Fibroblast of lung (primary cell): ENCODE measurements at regions not wholly inside any gene's neighbourhood (a gene's known extent, or its start where the extent isn't known, plus 50 kb on each side); places are given as distances from the start of the nearest gene placed in this dataset.

Source experiments
- DNase-seq, 2 donors: peaks; one replicate each; pipeline versions ENCODE4 v3.0.0 to v3.0.0-alpha.2; 2010; ENCODE audit warnings: low read depth in 2 of 2
- H2AFZ ChIP-seq: 2 replicates; pipeline ENCODE4 v1.5.1; 2012; ENCODE audit warnings: low read length, control low read depth, inconsistent platforms
- H3K27ac ChIP-seq: 2 replicates; pipeline ENCODE4 v1.5.1; 2011; ENCODE audit warnings: low read length, control low read depth; ENCODE audit not compliant: insufficient read depth
- H3K27me3 ChIP-seq: 2 replicates; pipeline ENCODE4 v1.5.1; 2011; ENCODE audit warnings: mild to moderate bottlenecking, low read length; ENCODE audit not compliant: control insufficient read depth, insufficient read depth
- H3K36me3 ChIP-seq: 2 replicates; pipeline ENCODE4 v1.5.1; 2011; ENCODE audit warnings: low read length; ENCODE audit not compliant: control insufficient read depth, insufficient read depth
- H3K4me1 ChIP-seq: 2 replicates; pipeline ENCODE4 v1.5.1; 2011; ENCODE audit warnings: low read length; ENCODE audit not compliant: control insufficient read depth, insufficient read depth; ENCODE audit errors: extremely low read depth
- H3K4me2 ChIP-seq: 2 replicates; pipeline ENCODE4 v1.5.1; 2011; ENCODE audit warnings: low read length, control low read depth; ENCODE audit not compliant: insufficient read depth; ENCODE audit errors: extremely low read depth
- H3K4me3 ChIP-seq, 4 experiments: fragments of 200-600 bp in 1 of 4; sonication (generic) in 1 of 4; replicated peaks in 1 of 4; 2 replicates each; pipeline ENCODE4 v1.5.1; 2011 to 2016; ENCODE audit warnings: low read length in 4 of 4, low read depth in 3 of 4, mild to moderate bottlenecking in 3 of 4, control low read depth in 2 of 4, inconsistent platforms in 1 of 4, mixed read lengths in 1 of 4; ENCODE audit not compliant: insufficient read depth in 1 of 4; ENCODE audit errors: control extremely low read depth in 1 of 4
- H3K79me2 ChIP-seq: 2 replicates; pipeline ENCODE4 v1.5.1; 2012; ENCODE audit warnings: mild to moderate bottlenecking, low read length, inconsistent platforms; ENCODE audit not compliant: control insufficient read depth, insufficient read depth
- H3K9ac ChIP-seq: 2 replicates; pipeline ENCODE4 v1.5.1; 2011; ENCODE audit warnings: mild to moderate bottlenecking, low read length, control low read depth; ENCODE audit not compliant: insufficient read depth
- H3K9me3 ChIP-seq: 2 replicates; pipeline ENCODE4 v1.5.1; 2012; ENCODE audit warnings: low read depth, low read length; ENCODE audit not compliant: control insufficient read depth, insufficient read depth
- H4K20me1 ChIP-seq: 2 replicates; pipeline ENCODE4 v1.5.1; 2011; ENCODE audit warnings: low read length; ENCODE audit not compliant: control insufficient read depth, insufficient read depth; ENCODE audit errors: extremely low read depth
- CTCF ChIP-seq, 2 donors: IDR thresholded peaks in 1 of 2; conservative IDR thresholded peaks in 1 of 2; 1 replicate in 1 of 2; 2 replicates in 1 of 2; pipeline ENCODE4 v1.5.1; 2011 to 2012; ENCODE audit warnings: low read length in 2 of 2, control low read depth in 1 of 2, inconsistent platforms in 1 of 2, low read depth in 1 of 2, mild to moderate bottlenecking in 1 of 2
- EZH2 ChIP-seq: IDR thresholded peaks from 2 replicates; pipeline ENCODE4 v1.5.1; 2012; ENCODE audit warnings: low read length, control low read depth, mild to moderate bottlenecking; ENCODE audit errors: missing control alignments

GRCh38 chr13:58087566-58087965, 456.0 kb downstream of the PCDH17 start:
- TF ChIP-seq CTCF (conservative IDR thresholded peaks at IDR 0.05 in 1 of 2, IDR thresholded peaks at IDR 0.05 in 1 of 2; ENCODE audit: low read depth in 1 of 2, low read length in 2 of 2) (no peak), EZH2 (no peak)
- Histone ChIP-seq H3K9me3 (no peaks in the 10 kb centered on the region), H3K79me2 (no peaks in the 10 kb centered on the region), H4K20me1 (no peaks in the 10 kb centered on the region), H3K36me3 (no peaks in the 10 kb centered on the region), H3K27me3 (no peaks in the 10 kb centered on the region), H2AFZ (no peak overlapping the region), H3K27ac (no peak overlapping the region), H3K9ac (no peak overlapping the region), H3K4me1 (no peaks in the 10 kb centered on the region), H3K4me3 (no peak overlapping the region), H3K4me2 (no peak overlapping the region)
- peak in 1 of 2 donors; percentile 1 for DNase-seq

GRCh38 chr13:58093394-58093793, 461.9 kb downstream of the PCDH17 start:
- DNase-seq, result peak in 1 of 2 donors; percentile 2

GRCh38 chr13:58097831-58098230, 466.3 kb downstream of the PCDH17 start:
- Histone ChIP-seq H4K20me1 (no peaks in the 10 kb centered on the region), H3K36me3 (no peaks in the 10 kb centered on the region), H3K27ac (no peak overlapping the region), H2AFZ (no peak overlapping the region), H3K4me3 (no peak overlapping the region), H3K4me1 (no peaks in the 10 kb centered on the region), H3K4me2 (no peak overlapping the region), H3K9ac (no peak overlapping the region), H3K79me2 (no peaks in the 10 kb centered on the region), H3K9me3 (no peaks in the 10 kb centered on the region), H3K27me3 (no peaks in the 10 kb centered on the region)
- DNase-seq, result peak in 1 of 2 donors; percentile 83
- TF ChIP-seq EZH2 (no peak), CTCF (conservative IDR thresholded peaks at IDR 0.05 in 1 of 2, IDR thresholded peaks at IDR 0.05 in 1 of 2; ENCODE audit: low read depth in 1 of 2, low read length in 2 of 2) (no peak)

More at GRCh38 chr13:58093394-58093793, 461.9 kb downstream of the PCDH17 start:
- no peak overlapping the region for H3K27ac ChIP-seq
- no peak overlapping the region for H3K4me3 ChIP-seq
- no peaks in the 10 kb centered on the region for H3K36me3 ChIP-seq
- H3K9me3 ChIP-seq, result no peaks in the 10 kb centered on the region
- no peak overlapping the region for H3K4me2 ChIP-seq
- H3K27me3 ChIP-seq, result no peaks in the 10 kb centered on the region
- no peaks in the 10 kb centered on the region for H3K4me1 ChIP-seq
- H3K79me2 ChIP-seq, result no peaks in the 10 kb centered on the region
- no peak overlapping the region for H2AFZ ChIP-seq
- no peak overlapping the region for H3K9ac ChIP-seq
- TF ChIP-seq EZH2 (no peak), CTCF (conservative IDR thresholded peaks at IDR 0.05 in 1 of 2, IDR thresholded peaks at IDR 0.05 in 1 of 2; ENCODE audit: low read depth in 1 of 2, low read length in 2 of 2) (no peak)
- no peaks in the 10 kb centered on the region for H4K20me1 ChIP-seq
